Posterior vena cava (tissue), 2 donors: ENCODE measurements at regions not wholly inside any gene's neighbourhood (a gene's known extent, or its start where the extent isn't known, plus 50 kb on each side); places are given as distances from the start of the nearest gene placed in this dataset.

Source experiments
- DNase-seq: peaks from one replicate; pipeline ENCODE4 v3.0.0-alpha.2; 2020; ENCODE audit warnings: low spot score
- intact Hi-C, 2 donors: fragments of 100-400 bp; cut with DNase I; formaldehyde crosslinking; loops; one replicate each; pipeline versions ENCODE4 v1.14.1 to v1.14.2; 2022 to 2023
- donor health status: DM: yes; HTN: yes; CAD: no.
- donor health status: DM: yes; HTN: yes; CAD: no.

GRCh38 chr12:124438437-124439056 is 128.9 kb downstream of the NCOR2 start:
- intact Hi-C loops = no loop called here
- no peak for DNase-seq

DNA sequence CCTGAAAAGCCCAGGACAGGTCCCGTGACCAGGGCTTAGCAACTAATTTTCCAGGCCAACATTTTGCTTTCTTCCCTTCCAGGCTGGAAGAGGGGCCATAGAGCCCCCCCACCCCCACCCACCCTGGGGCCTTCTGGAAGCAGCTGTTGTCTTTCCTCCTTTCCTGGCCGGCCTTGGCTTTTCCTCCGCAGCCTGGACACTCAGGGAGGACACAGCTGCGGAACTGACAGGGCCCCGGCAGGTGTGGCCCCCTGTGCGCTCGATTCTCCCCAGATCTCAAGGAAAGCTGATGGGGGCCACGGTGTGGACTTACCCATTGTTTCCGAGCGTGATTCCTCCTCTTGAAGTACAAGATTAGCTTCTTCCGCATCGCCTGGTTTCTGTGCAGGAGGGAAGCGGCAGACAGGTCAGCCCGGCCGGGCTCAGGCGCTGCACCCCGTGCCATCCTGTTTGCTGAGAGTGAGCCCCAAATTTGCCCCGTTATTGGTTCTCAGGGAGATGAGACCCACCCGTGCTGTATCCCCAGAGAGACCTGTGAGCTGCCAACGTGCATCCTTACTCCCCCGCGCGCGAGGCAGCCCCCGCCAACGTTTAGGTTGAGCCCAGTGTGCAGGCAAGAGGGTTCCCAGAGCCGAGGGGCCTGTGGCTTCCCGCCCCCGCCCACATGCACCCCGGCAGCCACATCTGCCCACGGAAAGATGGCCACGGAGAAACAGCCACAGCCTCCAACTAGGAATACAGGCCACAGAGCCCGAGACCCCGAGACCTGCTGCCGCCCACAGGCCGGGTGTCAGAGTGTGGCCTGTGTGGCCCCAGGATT is 129.6 kb downstream of the NCOR2 start:
- no peak for DNase-seq
- intact Hi-C loops = no loop called here

DNA sequence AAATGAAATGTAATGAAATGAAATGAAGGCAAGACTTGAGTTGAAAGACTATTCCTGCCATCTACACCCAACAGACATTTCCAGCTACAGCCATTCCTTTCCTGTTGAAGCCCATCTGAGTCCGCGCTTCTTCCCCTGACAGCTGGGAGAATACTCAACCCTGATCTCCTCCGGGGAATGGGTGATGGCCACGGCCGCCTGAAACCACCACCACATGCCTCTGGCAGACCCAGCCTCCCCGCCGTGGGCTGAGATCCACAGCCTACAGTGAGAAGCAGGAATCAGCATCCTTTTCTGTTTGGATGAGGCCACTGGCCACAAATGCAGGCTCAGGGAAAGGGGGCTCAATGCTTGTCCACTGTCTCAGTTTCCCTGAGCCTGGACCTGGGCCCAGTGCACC is 130.3 kb downstream of the NCOR2 start:
- intact Hi-C loops = no loop called here
- DNase-seq = no peak

DNA sequence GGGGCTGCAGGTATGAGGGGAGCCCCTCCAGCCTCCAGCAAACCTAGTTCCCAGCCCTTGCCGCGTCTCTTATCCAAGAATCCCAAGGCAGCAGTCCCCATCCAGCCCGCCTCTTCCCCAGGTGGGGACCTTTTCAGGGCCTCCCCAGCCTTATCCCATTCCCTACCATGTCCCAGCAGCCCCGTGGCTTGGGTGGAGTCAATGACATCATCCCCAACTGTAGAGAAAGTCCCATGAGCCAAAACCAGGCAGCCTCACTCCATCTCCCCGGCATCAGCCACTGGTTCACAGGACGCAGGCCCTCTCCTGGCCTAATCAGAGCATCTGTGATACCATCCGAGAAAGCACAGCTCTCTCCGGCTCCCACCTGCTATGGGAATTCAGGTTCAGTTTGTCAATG is 131.0 kb downstream of the NCOR2 start:
- intact Hi-C loops = no loop called here
- DNase-seq = no peak

GRCh38 chr12:124435806-124436345 is 131.5 kb downstream of the NCOR2 start:
- no peak for DNase-seq
- intact Hi-C loops = no loop called here

- intact Hi-C loops = no loop called here
- DNase-seq = no peak
These were observed 132.2 kb downstream of the NCOR2 start for GRCh38 chr12:124434951-124435805.

DNA sequence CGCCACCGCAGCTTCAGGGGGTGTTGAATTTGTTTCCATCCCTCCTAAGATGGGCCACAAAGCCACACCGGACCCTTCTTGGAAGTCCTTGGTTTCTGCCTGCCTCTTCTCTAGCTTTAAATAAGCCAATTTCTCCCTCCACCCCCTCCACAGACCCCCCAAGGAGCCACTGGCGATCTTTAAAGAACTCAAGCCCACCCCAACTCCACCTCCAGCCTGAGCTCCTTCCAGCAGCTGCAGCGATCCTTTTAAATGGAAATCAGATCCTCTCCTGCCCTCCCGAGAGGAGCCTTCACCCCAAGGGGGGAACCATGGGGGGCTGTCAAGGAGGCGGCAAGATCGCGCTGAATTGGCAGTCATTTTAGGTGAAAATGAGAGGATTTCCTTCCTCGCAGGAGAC is 133.1 kb downstream of the NCOR2 start:
- DNase-seq = no peak
- intact Hi-C loops = no loop called here

GRCh38 chr12:124433879-124434278 is 133.5 kb downstream of the NCOR2 start:
- DNase-seq = no peak
- intact Hi-C loops = no loop called here

DNA sequence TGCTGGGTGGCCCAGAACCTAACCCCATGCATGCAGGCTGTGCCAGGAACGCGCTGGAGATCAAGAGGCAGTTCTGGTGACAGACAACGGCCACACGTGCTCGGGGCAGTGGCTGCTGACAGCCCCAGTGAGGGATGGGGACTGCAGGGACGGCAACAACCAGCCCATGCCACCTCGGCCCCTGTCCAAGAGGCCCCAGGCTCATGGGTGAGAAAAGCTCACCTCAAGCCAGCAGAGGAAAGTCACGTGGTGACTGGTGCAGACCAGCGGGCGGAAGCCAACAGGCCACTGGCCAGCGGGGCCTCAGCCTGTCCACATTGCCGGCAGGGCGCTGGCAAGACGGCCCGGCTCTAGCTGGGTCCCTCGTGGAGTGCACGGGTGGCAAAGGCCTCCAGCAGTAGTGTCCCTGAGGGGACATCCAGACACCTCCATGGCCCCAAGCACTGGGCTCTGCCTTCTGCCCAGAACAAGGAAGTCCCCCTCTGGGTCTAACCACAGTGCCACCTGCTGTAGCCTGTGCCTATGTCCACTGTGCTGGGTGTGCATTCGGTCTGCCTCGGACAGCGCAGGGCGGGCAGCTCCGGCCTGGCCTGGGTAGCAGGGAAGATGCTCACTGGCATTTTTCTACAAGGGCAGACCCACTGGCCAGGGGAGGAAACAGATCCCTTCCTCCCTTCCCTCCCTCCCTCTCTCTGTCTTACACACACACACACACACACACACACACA is 134.1 kb downstream of the NCOR2 start:
- no peak for DNase-seq

DNA sequence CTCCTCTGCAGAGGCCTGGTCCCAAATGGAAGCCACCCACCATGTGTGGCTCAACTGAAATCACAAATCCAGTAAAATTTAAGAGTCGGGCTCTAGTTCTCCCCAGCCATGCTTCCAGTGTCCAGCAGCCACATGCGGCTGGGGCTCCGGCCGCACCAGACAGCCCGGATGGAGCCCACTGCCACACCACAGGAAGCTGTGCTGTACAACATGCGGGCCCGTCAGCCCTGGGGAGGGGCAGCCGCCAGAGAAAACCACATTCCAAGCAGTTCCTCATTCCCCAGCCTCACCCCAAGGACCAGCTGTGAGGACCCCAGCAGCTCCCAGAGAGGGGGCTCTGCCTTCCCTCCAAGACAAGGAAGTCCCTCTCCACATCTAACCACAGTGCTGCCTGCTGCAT is 135.0 kb downstream of the NCOR2 start:
- DNase-seq = no peak
- intact Hi-C loops = no loop called here

More for the DNA sequence above, 134.1 kb downstream of the NCOR2 start:
- intact Hi-C loops = no loop called here

DNA sequence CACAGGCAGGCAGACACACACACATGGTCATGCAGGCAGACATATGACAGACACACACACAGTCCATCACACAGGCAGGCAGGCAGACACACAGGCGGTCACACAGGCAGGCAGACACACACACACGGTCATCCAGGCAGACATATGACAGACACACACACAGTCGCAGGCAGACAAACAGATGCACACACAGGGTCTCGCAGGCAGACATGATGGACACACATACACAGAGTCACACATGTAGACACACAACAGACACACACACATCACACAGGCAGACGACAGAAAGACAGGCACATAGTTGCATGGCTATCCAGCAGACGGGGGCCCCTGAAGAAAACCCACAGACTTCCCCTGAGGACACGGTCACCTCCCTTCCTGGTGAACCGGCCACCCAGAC is 135.4 kb downstream of the NCOR2 start:
- intact Hi-C loops = no loop called here

DNA sequence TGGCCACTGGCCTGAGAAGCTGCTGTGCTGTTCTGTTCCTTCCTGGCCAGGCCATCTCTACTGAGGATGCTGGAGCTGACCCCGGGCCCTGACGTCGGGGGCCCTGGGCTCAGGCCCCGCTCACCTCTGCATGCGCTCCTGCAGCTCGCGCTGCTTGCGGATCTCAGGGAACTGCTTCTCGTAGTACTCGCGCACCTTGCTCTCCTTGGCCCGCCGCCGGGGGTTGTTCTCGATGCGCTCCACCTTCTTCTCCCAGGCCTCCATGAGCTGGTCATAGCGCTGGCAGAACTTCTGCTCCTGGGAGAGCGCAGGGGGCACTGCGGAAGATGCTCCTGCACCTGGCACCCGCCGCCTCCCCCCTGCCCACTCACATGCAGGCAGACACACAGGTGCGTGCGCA is 135.6 kb downstream of the RFLNA start:
- intact Hi-C loops = no loop called here
- DNase-seq = no peak

More for the DNA sequence above, 135.4 kb downstream of the NCOR2 start:
- no peak for DNase-seq

DNA sequence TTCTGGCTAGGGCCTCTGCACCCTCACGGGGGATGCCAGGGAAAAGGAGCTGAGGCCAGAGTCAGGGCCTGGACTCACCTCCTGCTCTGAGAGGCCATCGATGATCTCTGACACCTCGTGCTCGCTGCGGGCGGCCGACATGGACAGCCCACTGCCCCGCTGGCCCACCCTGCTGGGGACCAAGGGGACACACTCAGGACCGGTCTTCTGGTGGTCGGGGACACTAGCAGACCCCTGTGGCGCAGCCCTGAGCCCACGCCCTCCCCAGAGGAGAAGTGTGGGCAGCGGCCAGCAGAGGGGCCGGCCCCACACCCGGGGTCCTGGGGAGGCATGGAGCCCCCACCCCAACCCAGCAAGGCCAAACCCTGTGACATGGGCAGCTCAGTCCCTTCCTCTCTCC is 134.6 kb downstream of the RFLNA start:
- DNase-seq = no peak
- intact Hi-C loops = no loop called here

- no peak for DNase-seq
- intact Hi-C loops = no loop called here
These were observed 133.9 kb downstream of the RFLNA start for GRCh38 chr12:124428792-124429281.

- DNase-seq = peak; percentile 93
- intact Hi-C loops = no loop called here
These were observed 133.4 kb downstream of the RFLNA start for GRCh38 chr12:124428136-124428791.

DNA sequence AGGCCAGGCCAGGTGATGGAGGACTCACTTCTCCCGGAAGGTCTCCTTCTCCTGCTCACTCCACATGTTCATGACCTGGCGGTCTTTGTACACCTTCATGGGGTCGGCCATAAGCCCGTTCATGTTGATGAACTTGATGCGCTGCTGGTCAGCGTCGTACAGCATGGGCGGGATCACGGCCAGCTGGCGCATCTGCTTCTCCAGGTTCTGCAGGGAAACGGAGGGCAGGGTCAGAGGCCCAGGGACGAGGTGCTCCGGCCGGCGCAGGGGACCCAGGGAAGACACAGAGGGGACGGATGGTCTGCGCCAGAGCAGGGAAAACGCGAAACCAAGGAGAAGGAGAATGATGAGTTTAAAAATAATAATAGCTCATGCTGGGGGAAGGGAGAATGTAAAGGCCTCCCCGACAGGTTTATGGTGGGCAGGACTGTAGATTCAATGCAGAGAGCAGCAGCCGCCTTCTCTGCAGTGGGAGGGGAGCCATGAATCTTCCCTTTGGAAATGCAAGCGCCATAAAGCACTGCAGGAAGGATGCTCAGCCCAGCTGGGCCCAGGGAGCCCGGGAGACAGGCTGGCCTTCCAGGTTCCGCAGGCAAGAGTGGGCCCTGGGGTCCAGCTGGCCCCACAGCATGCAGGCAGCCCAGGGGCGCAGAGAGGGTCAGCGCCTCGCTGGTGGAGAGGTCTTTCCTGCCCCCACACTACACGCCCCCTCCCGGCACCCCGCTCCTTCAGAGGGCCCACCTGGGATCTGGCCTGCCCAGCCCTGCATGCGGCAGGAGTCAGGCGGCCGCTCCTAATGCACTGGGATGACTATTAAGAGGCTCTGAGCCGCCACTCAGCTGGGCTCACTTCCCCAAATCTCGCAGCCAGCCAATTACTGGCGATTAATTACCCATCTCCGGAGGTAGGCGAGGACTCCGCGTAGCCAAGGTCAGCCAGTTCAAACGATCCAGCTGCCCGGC is 132.0 kb downstream of the RFLNA start:
- intact Hi-C loops = no loop called here
- no peak for DNase-seq

DNA sequence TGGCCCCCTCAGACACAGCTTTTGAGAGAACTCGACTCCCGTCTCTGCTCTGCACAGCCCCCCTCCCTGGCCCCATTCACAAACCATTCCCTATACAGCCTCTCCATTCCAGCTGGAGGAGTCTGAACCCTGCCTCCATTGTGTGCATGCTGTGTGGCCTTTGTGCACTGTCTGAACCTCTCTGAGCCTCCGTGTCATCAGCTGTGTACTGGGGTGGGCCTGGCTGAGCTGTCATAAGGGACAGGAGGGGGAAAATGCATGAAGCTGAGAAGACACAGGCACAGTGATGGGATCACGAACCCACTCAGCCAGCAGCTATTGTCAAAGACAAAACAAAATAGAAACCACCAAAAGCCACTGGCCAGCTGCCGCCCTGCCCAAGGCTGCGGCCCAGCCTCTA is 130.8 kb downstream of the RFLNA start:
- intact Hi-C loops = no loop called here
- no peak for DNase-seq

- DNase-seq = no peak
- intact Hi-C loops = no loop called here
These were observed 129.6 kb downstream of the RFLNA start for GRCh38 chr12:124424516-124424905.
